ENCODE measurements at regions not wholly inside any gene's neighbourhood (a gene's known extent, or its start where the extent isn't known, plus 50 kb on each side); places are given as distances from the start of the nearest gene placed in this dataset.

DNA sequence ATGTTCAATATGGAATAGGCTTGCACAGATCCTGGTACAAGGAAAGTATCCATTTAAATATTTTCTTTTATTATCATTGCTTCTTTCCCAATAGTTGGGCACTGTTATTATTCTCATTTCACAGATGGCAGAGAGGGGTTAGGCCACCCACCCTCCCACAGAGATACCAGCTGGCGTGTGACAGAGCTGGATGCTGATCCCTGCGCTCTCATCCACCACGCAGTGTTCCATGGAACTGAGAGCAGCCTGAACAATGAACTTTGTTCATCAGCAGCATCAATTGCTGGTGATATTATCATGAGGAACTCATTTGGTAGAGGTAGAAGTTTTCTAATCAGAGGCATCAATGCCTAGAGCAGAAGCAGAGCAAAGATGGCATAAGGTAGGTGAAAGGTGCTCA is 227.9 kb downstream of the ESM1 start:
- Histone ChIP-seq H3K79me2 (ENCODE audit: low read length) (no peaks in the 10 kb centered on the region), H4K20me1 (ENCODE audit: insufficient read depth, low read length) (no peaks in the 10 kb centered on the region), H3K27me3 (ENCODE audit: low read depth, low read length) (no peaks in the 10 kb centered on the region), H3K27ac (ENCODE audit: low read length) (no peak overlapping the region), H2AFZ (ENCODE audit: low read depth, low read length) (no peak overlapping the region), H3K4me1 (ENCODE audit: low read length) (peaks cover 63% of the 10 kb centered on the region), H3K9me3 (ENCODE audit: insufficient read depth, low read length) (no peaks in the 10 kb centered on the region; the same call in 1 of the 2 replicates), H3K4me3 (ENCODE audit: low read length) (no peak overlapping the region), H3K36me3 (replicated peaks; ENCODE audit: low read depth, low read length) (peaks cover 2% of the 10 kb centered on the region), H3K9ac (ENCODE audit: low read length) (no peak overlapping the region), H3K4me2 (ENCODE audit: low read length) (no peak overlapping the region)
- no peak for TF ChIP-seq EZH2phosphoT487 (IDR thresholded peaks at IDR 0.05; ENCODE audit: low read depth)
- TF ChIP-seq, protein P1, sequence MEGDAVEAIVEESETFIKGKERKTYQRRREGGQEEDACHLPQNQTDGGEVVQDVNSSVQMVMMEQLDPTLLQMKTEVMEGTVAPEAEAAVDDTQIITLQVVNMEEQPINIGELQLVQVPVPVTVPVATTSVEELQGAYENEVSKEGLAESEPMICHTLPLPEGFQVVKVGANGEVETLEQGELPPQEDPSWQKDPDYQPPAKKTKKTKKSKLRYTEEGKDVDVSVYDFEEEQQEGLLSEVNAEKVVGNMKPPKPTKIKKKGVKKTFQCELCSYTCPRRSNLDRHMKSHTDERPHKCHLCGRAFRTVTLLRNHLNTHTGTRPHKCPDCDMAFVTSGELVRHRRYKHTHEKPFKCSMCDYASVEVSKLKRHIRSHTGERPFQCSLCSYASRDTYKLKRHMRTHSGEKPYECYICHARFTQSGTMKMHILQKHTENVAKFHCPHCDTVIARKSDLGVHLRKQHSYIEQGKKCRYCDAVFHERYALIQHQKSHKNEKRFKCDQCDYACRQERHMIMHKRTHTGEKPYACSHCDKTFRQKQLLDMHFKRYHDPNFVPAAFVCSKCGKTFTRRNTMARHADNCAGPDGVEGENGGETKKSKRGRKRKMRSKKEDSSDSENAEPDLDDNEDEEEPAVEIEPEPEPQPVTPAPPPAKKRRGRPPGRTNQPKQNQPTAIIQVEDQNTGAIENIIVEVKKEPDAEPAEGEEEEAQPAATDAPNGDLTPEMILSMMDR (IDR thresholded peaks at IDR 0.05; ENCODE audit: low read depth, low read length), result no peak

DNA sequence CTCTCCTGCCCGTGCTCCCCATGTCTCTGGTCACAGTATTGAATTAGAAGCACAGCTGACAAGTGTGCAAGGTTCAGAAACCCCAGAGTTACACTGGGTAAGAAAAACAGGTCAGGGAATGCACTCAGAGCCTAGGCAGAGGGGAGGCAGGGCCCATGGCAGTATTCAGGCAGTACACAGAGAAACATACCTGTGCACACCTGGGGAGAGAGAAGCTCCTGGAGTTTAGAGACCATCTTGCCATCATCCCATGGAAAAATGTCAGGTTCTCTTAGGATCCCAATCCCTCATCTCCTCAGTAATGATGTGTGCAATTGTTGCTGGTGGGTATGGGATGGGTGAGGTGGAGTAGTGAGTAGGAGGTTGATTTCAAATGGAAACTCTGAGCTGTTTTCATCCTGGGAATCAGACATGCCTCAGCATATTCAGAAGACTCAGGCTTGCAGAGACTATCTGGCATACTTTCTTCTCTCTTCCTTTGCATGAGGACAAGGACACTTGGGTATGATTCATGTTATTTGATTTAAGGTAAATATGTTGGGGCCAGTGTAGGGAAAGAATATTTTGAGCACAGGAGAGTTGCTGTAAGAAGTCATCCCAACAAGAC is 228.5 kb downstream of the ESM1 start:
- Histone ChIP-seq H3K27ac (ENCODE audit: low read length) (no peak overlapping the region), H3K4me2 (ENCODE audit: low read length) (no peak overlapping the region), H3K79me2 (ENCODE audit: low read length) (no peaks in the 10 kb centered on the region), H4K20me1 (ENCODE audit: insufficient read depth, low read length) (no peaks in the 10 kb centered on the region), H3K4me3 (ENCODE audit: low read length) (no peak overlapping the region), H3K9me3 (ENCODE audit: insufficient read depth, low read length) (no peaks in the 10 kb centered on the region), H2AFZ (ENCODE audit: low read depth, low read length) (no peak overlapping the region), H3K4me1 (ENCODE audit: low read length) (peaks cover 58% of the 10 kb centered on the region), H3K9ac (ENCODE audit: low read length) (no peak overlapping the region), H3K27me3 (ENCODE audit: low read depth, low read length) (no peaks in the 10 kb centered on the region), H3K36me3 (replicated peaks; ENCODE audit: low read depth, low read length) (no peaks in the 10 kb centered on the region)
- TF ChIP-seq, protein P1 (IDR thresholded peaks at IDR 0.05; ENCODE audit: low read depth, low read length), result no peak
- no peak for TF ChIP-seq EZH2phosphoT487 (IDR thresholded peaks at IDR 0.05; ENCODE audit: low read depth)

DNA sequence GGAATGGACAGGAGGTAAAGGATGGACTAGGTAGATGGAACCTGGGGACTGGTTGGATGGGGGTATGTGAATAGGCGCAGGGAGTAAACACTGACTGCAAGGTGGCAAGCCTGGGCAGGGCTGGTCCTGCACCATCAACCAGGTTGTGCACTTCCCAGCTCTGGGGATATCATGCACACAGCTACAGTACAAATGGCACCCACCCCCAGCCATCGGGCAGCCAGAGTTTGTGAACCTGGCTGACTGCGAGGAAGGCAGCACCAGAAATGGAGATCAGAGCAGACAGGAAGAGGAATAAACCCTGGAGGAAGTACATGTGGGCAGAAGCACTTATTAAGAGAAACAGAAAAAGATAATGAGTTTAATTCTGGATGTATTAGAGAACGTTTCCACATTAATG is 229.1 kb downstream of the ESM1 start:
- H3K36me3 ChIP-seq (replicated peaks; ENCODE audit: low read depth, low read length), result no peaks in the 10 kb centered on the region
- no peaks in the 10 kb centered on the region for H3K79me2 ChIP-seq (ENCODE audit: low read length)
- no peak overlapping the region for H2AFZ ChIP-seq (ENCODE audit: low read depth, low read length)
- H3K4me3 ChIP-seq (ENCODE audit: low read length), result no peak overlapping the region
- peaks cover 52% of the 10 kb centered on the region for H3K4me1 ChIP-seq (ENCODE audit: low read length)
- no peak overlapping the region for H3K4me2 ChIP-seq (ENCODE audit: low read length)
- no peak overlapping the region for H3K27ac ChIP-seq (ENCODE audit: low read length)
- no peak for TF ChIP-seq EZH2phosphoT487 (IDR thresholded peaks at IDR 0.05; ENCODE audit: low read depth)
- TF ChIP-seq, protein P1 (IDR thresholded peaks at IDR 0.05; ENCODE audit: low read depth, low read length), result no peak
- H3K9me3 ChIP-seq (ENCODE audit: insufficient read depth, low read length), result no peaks in the 10 kb centered on the region
- no peak overlapping the region for H3K9ac ChIP-seq (ENCODE audit: low read length)
- no peaks in the 10 kb centered on the region for H4K20me1 ChIP-seq (ENCODE audit: insufficient read depth, low read length)
- H3K27me3 ChIP-seq (ENCODE audit: low read depth, low read length), result no peaks in the 10 kb centered on the region

- Histone ChIP-seq H3K4me1 (ENCODE audit: low read length) (peaks cover 38% of the 10 kb centered on the region), H3K79me2 (ENCODE audit: low read length) (no peaks in the 10 kb centered on the region), H4K20me1 (ENCODE audit: insufficient read depth, low read length) (no peaks in the 10 kb centered on the region), H3K4me3 (ENCODE audit: low read length) (no peak overlapping the region), H3K27ac (ENCODE audit: low read length) (no peak overlapping the region), H3K36me3 (replicated peaks; ENCODE audit: low read depth, low read length) (no peaks in the 10 kb centered on the region), H3K4me2 (ENCODE audit: low read length) (no peak overlapping the region), H3K9me3 (ENCODE audit: insufficient read depth, low read length) (no peaks in the 10 kb centered on the region), H3K9ac (ENCODE audit: low read length) (no peak overlapping the region), H2AFZ (ENCODE audit: low read depth, low read length) (no peak overlapping the region), H3K27me3 (ENCODE audit: low read depth, low read length) (no peaks in the 10 kb centered on the region)
- no peak for TF ChIP-seq EZH2phosphoT487 (IDR thresholded peaks at IDR 0.05; ENCODE audit: low read depth)
Observed at GRCh38 chr5:54754878-54755277, 230.5 kb downstream of the ESM1 start.

All from OCI-LY3 (cell line).